Trophoblast cell (in vitro differentiated cells and primary cell): ENCODE measurements at regions not wholly inside any gene's neighbourhood (a gene's known extent, or its start where the extent isn't known, plus 50 kb on each side); places are given as distances from the start of the nearest gene placed in this dataset.

ENCODE experiments used
- DNase-seq, 2 donors: peaks; one replicate each; pipeline ENCODE4 v3.0.0-alpha.2; 2016
- H2AFZ ChIP-seq: 2 replicates; pipeline ENCODE4 v1.6.1; 2013; ENCODE audit warnings: low read length, moderate library complexity, mild to moderate bottlenecking; ENCODE audit not compliant: insufficient read depth, poor library complexity
- H2AK5ac ChIP-seq: 2 replicates; pipeline ENCODE4 v1.6.1; 2013; ENCODE audit warnings: mild to moderate bottlenecking, low read length
- H2BK120ac ChIP-seq: 2 replicates; pipeline ENCODE4 v1.6.1; 2013; ENCODE audit warnings: low read length, mild to moderate bottlenecking, moderate library complexity; ENCODE audit not compliant: insufficient read depth, poor library complexity
- H2BK12ac ChIP-seq: 2 replicates; pipeline ENCODE4 v1.6.1; 2013; ENCODE audit warnings: mild to moderate bottlenecking, low read length, moderate library complexity
- H2BK5ac ChIP-seq: 2 replicates; pipeline ENCODE4 v1.6.1; 2013; ENCODE audit warnings: low read length, low read depth, moderate library complexity, mild to moderate bottlenecking; ENCODE audit not compliant: poor library complexity
- H3K14ac ChIP-seq: 2 replicates; pipeline ENCODE4 v1.6.1; 2013; ENCODE audit warnings: mild to moderate bottlenecking, low read length
- H3K18ac ChIP-seq: 2 replicates; pipeline ENCODE4 v1.6.1; 2013; ENCODE audit warnings: mild to moderate bottlenecking, low read length
- H3K23ac ChIP-seq: 2 replicates; pipeline ENCODE4 v1.6.1; 2013; ENCODE audit warnings: low read length
- H3K27ac ChIP-seq: 2 replicates; pipeline ENCODE4 v1.5.1; 2013; ENCODE audit warnings: low read depth, mild to moderate bottlenecking, inconsistent platforms, low read length, moderate library complexity
- H3K27me3 ChIP-seq: 2 replicates; pipeline ENCODE4 v1.6.1; 2013; ENCODE audit warnings: inconsistent platforms, mild to moderate bottlenecking, low read length, moderate library complexity; ENCODE audit not compliant: insufficient read depth
- H3K36me3 ChIP-seq, 2 experiments: 1 replicate in 1 of 2; 2 replicates in 1 of 2; pipeline ENCODE4 v1.6.1; 2013; ENCODE audit warnings: low read length in 2 of 2, mild to moderate bottlenecking in 2 of 2, moderate library complexity in 1 of 2; ENCODE audit not compliant: insufficient read depth in 2 of 2, control insufficient read depth in 1 of 2
- H3K4ac ChIP-seq: 2 replicates; pipeline ENCODE4 v1.6.1; 2013; ENCODE audit warnings: low read depth, mild to moderate bottlenecking, low read length, moderate library complexity
- H3K4me1 ChIP-seq, 2 experiments: 1 replicate in 1 of 2; 2 replicates in 1 of 2; pipeline ENCODE4 v1.6.1; 2013; ENCODE audit warnings: low read length in 2 of 2, mild to moderate bottlenecking in 2 of 2, moderate library complexity in 1 of 2; ENCODE audit not compliant: insufficient read depth in 2 of 2, control insufficient read depth in 1 of 2
- H3K4me2 ChIP-seq: 2 replicates; pipeline ENCODE4 v1.6.1; 2013; ENCODE audit warnings: inconsistent platforms, mild to moderate bottlenecking, low read length, moderate library complexity
- H3K4me3 ChIP-seq: 2 replicates; pipeline ENCODE4 v1.5.1; 2013; ENCODE audit warnings: mild to moderate bottlenecking, low read depth, low read length, inconsistent platforms
- H3K79me1 ChIP-seq: one replicate; pipeline ENCODE4 v1.6.1; 2013; ENCODE audit warnings: low read length
- H3K79me2 ChIP-seq: 2 replicates; pipeline ENCODE4 v1.6.1; 2013; ENCODE audit warnings: low read length, mild to moderate bottlenecking; ENCODE audit not compliant: control insufficient read depth, insufficient read depth, poor library complexity
- H3K9ac ChIP-seq: 2 replicates; pipeline ENCODE4 v1.6.1; 2013; ENCODE audit warnings: mild to moderate bottlenecking, low read length
- H3K9me3 ChIP-seq: 2 replicates; pipeline ENCODE4 v1.6.1; 2013; ENCODE audit warnings: low read depth, mild to moderate bottlenecking, control low read depth, inconsistent platforms, low read length; ENCODE audit not compliant: insufficient read depth
- H4K12ac ChIP-seq: 2 replicates; pipeline ENCODE4 v1.6.1; 2013; ENCODE audit warnings: low read depth, mild to moderate bottlenecking, low read length, moderate library complexity
- H4K8ac ChIP-seq: 2 replicates; pipeline ENCODE4 v1.6.1; 2013; ENCODE audit warnings: low read depth, mild to moderate bottlenecking, low read length, moderate library complexity
- H4K91ac ChIP-seq: one replicate; pipeline ENCODE4 v1.6.1; 2013; ENCODE audit warnings: low read depth, mild to moderate bottlenecking, low read length, moderate library complexity
- WGBS: extraction: QIAGEN DNeasy Blood & Tissue Kit; methylation state at CpG from one replicate; pipeline ENCODE4 v1.1.7; 2013; ENCODE audit warnings: missing lambda C conversion rate; ENCODE audit not compliant: insufficient read length, insufficient coverage; ENCODE audit errors: extremely low coverage; 5-methylcytosine and 5-hydroxymethylcytosine counted together

GRCh38 chr2:128380061-128380889, 61.6 kb upstream of the HS6ST1 start:
- H3K4me3 ChIP-seq, result no peak overlapping the region
- H3K4me1 ChIP-seq, result peaks cover 39 to 42% of the 10 kb centered on the region in 2 experiments
- peak overlapping the region; percentile 40 for H2BK120ac ChIP-seq
- no peak for DNase-seq
- H3K23ac ChIP-seq, result no peak overlapping the region
- H2AK5ac ChIP-seq, result peak overlapping the region; percentile 67
- H3K27ac ChIP-seq, result no peak overlapping the region
- WGBS, result no CpG with 5 or more reads among the region's 27 CpGs
- no peaks in the 10 kb centered on the region for H3K27me3 ChIP-seq
- H3K9me3 ChIP-seq, result peaks cover 3% of the 10 kb centered on the region
- no peaks in the 10 kb centered on the region for H3K36me3 ChIP-seq
- H3K4ac ChIP-seq, result no peak overlapping the region
- H3K18ac ChIP-seq, result peak overlapping the region; percentile 32
- H2BK12ac ChIP-seq, result peak overlapping the region; percentile 51
- H2BK5ac ChIP-seq, result peak overlapping the region; percentile 6
- peak overlapping the region; percentile 4 for H4K8ac ChIP-seq
- no peak overlapping the region for H3K9ac ChIP-seq
- no peak overlapping the region for H3K4me2 ChIP-seq
- H4K12ac ChIP-seq, result no peak overlapping the region
- H3K79me2 ChIP-seq, result no peaks in the 10 kb centered on the region
- H4K91ac ChIP-seq, result peak overlapping the region; percentile 36
- peaks cover 38% of the 10 kb centered on the region for H3K79me1 ChIP-seq
- H2AFZ ChIP-seq, result peak overlapping the region; percentile 31
- H3K14ac ChIP-seq, result peak overlapping the region; percentile 35

GRCh38 chr2:128380961-128381938, 62.6 kb upstream of the HS6ST1 start:
- no peak overlapping the region for H4K12ac ChIP-seq
- peak overlapping the region; percentile 64 for H2AK5ac ChIP-seq
- peaks cover 36 to 39% of the 10 kb centered on the region in 2 experiments for H3K4me1 ChIP-seq
- peak overlapping the region; percentile 87 for H3K14ac ChIP-seq
- no peaks in the 10 kb centered on the region for H3K36me3 ChIP-seq
- H2BK5ac ChIP-seq, result peak overlapping the region; percentile 45
- peaks cover 3% of the 10 kb centered on the region for H3K9me3 ChIP-seq
- no CpG with 5 or more reads among the region's 18 CpGs for WGBS
- H2AFZ ChIP-seq, result peak overlapping the region; percentile 57
- peak in 1 of 2 donors; percentile 9 for DNase-seq
- H3K27me3 ChIP-seq, result no peaks in the 10 kb centered on the region
- H2BK12ac ChIP-seq, result peak overlapping the region; percentile 78
- H3K79me1 ChIP-seq, result peaks cover 31% of the 10 kb centered on the region
- H3K4me2 ChIP-seq, result no peak overlapping the region
- H3K23ac ChIP-seq, result no peak overlapping the region
- H3K18ac ChIP-seq, result peak overlapping the region; percentile 32
- H2BK120ac ChIP-seq, result peak overlapping the region; percentile 69
- peak overlapping the region; percentile 72 for H4K91ac ChIP-seq
- H3K9ac ChIP-seq, result no peak overlapping the region
- peak overlapping the region; percentile 17 for H3K4ac ChIP-seq
- no peak overlapping the region for H3K4me3 ChIP-seq
- H3K79me2 ChIP-seq, result no peaks in the 10 kb centered on the region
- peak overlapping the region; percentile 39 for H4K8ac ChIP-seq
- no peak overlapping the region for H3K27ac ChIP-seq

GRCh38 chr2:128384446-128384845, 65.8 kb upstream of the HS6ST1 start:
- no peak overlapping the region for H3K14ac ChIP-seq
- H3K27ac ChIP-seq, result no peak overlapping the region
- H3K4me3 ChIP-seq, result no peak overlapping the region
- H3K4me1 ChIP-seq, result peaks cover 29 to 33% of the 10 kb centered on the region in 2 experiments
- no peak overlapping the region for H3K4ac ChIP-seq
- no peak overlapping the region for H4K91ac ChIP-seq
- no peak overlapping the region for H3K18ac ChIP-seq
- H3K79me1 ChIP-seq, result peaks cover 20% of the 10 kb centered on the region
- peak in 1 of 2 donors; percentile 16 for DNase-seq
- H3K9ac ChIP-seq, result no peak overlapping the region
- H4K12ac ChIP-seq, result no peak overlapping the region
- H3K4me2 ChIP-seq, result no peak overlapping the region
- no peak overlapping the region for H2BK5ac ChIP-seq
- no peak overlapping the region for H4K8ac ChIP-seq
- no peak overlapping the region for H2BK120ac ChIP-seq
- no peak overlapping the region for H2AK5ac ChIP-seq
- no peaks in the 10 kb centered on the region for H3K79me2 ChIP-seq
- no peaks in the 10 kb centered on the region for H3K27me3 ChIP-seq
- H3K23ac ChIP-seq, result no peak overlapping the region
- no peak overlapping the region for H2BK12ac ChIP-seq
- H3K36me3 ChIP-seq, result no peaks in the 10 kb centered on the region
- H3K9me3 ChIP-seq, result peaks cover 3% of the 10 kb centered on the region
- H2AFZ ChIP-seq, result no peak overlapping the region
- no CpG with 5 or more reads among the region's 10 CpGs for WGBS

- Histone ChIP-seq H2BK5ac (no peak overlapping the region), H2BK12ac (no peak overlapping the region), H3K4me1 (peaks cover 28% of the 10 kb centered on the region in 2 experiments), H4K91ac (no peak overlapping the region), H2AFZ (no peak overlapping the region), H3K9ac (no peak overlapping the region), H2BK120ac (no peak overlapping the region), H3K9me3 (peaks cover 3% of the 10 kb centered on the region), H2AK5ac (no peak overlapping the region), H3K4me2 (no peak overlapping the region), H3K27me3 (no peaks in the 10 kb centered on the region), H3K79me2 (no peaks in the 10 kb centered on the region), H3K27ac (no peak overlapping the region), H3K23ac (no peak overlapping the region), H3K4me3 (no peak overlapping the region), H4K12ac (no peak overlapping the region), H3K14ac (no peak overlapping the region), H3K4ac (no peak overlapping the region), H3K79me1 (peaks cover 15% of the 10 kb centered on the region), H4K8ac (no peak overlapping the region), H3K36me3 (no peaks in the 10 kb centered on the region), H3K18ac (no peak overlapping the region)
- no CpG with 5 or more reads among the region's 10 CpGs for WGBS
- DNase-seq, result no peak
Observed at GRCh38 chr2:128384956-128385355, 66.3 kb upstream of the HS6ST1 start.
